CD4-positive, alpha-beta T cell treated with Interleukin-2 at 100 ng/mL for 4 hours (primary cell): ENCODE measurements at regions not wholly inside any gene's neighbourhood (a gene's known extent, or its start where the extent isn't known, plus 50 kb on each side); places are given as distances from the start of the nearest gene placed in this dataset.
"Not testable (repeated sequence)": the region's sequence is repeated elsewhere in the genome, so short reads cannot be mapped to it uniquely, and the experiment has no call there.

Experiments used
- DNase-seq: peaks from one replicate; pipeline ENCODE4 v3.0.0-alpha.2; 2020; ENCODE audit warnings: low spot score

DNA sequence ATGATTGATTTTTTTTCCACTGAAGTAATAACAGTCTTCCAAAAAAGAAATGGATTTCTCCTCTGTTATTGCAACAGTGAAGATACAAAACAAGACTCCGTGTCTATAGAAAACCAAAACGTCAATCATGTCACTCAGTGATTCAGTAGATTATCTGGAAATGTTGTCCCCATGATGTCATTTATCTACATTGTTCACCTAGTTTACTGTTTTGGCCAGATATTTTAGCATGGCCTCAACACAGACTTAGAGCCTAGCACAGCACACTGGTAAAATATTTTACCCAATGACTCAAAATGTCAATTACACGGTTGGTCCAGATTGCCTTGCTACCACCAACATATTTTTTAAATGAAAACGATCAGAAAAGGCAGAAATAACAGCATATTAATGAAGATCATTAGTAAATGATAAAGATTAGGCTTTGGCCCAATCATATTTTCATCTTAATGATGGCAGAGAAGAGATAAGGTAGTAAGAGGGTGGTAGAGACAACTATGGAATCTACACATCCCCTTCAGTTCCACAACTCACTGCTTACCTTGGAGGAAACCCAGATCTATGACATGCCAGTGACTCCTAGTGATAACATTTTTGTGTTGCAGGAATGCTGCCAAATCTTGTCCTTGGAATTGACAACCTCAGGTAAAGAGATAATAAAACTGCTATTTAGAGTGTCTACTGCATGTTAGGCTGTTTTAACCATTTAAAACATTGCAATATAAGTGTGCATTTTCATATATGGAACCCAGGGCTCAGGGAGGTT, 347.7 kb upstream of the ARPP21 start:
- DNase-seq: no peak

DNA sequence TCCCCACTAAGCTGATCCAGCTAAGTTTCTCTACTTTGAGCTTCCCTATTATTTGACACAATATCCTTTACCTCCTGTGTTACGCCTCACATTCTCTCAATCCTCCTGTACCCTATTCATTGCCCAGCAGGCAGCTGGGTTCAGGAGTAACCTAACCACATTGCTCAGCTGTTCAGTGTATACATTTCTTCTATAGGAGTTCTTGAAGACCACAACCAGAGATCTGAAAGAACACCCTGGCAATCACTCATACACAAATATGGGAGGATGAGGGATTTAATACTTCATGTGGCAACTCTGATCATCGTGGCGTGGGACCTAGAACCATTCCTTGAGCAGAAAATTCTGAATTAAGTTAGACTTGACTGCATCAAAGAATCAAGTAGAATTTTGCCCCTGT, 346.8 kb upstream of the ARPP21 start:
- no peak for DNase-seq

GRCh38 chr3:35295906-35296305, 343.4 kb upstream of the ARPP21 start:
- DNase-seq: no peak

DNA sequence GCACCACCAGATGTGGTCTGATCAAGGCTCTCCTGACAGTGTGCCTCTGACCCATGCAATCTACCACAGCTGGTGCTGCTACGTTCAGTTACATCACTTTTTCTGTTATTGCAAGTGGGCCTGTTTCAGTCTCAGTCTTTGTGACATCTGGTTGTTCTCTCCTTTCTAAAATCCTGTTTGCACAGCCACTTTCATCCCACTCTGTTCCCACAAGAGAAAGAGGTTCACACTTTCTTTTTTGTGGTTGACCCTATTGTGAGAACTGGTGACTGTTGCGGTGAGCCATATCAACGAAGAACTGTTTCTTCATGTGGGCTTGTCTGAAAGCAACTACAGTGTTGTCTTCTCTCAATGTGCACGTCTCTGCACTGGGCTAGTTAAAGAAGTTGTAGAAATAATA, 342.8 kb upstream of the ARPP21 start:
- no peak for DNase-seq

GRCh38 chr3:35296944-35297343, 342.4 kb upstream of the ARPP21 start:
- not testable (repeated sequence) for DNase-seq

- DNase-seq: no peak
Measured at GRCh38 chr3:35305406-35305805, 333.9 kb upstream of the ARPP21 start.

DNA sequence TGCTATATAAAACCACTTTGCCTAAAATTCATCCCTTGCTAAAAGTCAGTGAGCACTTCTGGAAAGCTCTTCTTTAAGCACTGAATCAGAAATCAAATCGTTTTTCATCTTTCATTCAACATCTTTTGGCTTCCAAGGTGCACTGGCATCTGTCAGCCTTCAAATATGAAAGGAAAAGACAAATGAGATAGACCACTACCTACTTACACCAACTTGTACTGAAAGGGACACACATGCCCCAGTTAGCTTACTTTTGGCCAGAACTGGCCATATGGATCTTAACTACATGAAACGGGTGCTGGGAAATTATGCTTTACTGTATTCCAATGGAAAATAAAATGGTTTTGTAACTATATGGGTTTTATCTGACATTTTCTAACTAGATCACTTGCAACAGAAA, 332.0 kb upstream of the ARPP21 start:
- no peak for DNase-seq

DNA sequence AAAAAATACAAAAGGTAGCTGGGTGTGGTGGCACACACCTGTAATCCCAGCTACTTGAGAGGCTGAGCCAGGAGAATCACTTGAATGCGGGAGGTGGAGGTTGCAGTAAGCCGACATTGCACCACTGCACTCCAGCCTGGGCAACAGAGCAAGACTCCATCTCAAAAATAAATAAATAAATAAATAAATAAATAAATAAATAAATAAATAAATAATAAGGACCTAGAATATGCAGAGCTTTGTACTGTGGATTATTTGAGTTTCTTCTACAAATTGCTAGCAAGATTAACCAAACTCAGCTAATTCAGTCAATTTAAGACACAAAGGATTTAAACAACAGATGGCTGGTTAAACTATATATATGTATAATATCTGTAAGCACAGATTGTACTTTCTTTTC, 322.5 kb upstream of the ARPP21 start:
- DNase-seq: not testable (repeated sequence)

DNA sequence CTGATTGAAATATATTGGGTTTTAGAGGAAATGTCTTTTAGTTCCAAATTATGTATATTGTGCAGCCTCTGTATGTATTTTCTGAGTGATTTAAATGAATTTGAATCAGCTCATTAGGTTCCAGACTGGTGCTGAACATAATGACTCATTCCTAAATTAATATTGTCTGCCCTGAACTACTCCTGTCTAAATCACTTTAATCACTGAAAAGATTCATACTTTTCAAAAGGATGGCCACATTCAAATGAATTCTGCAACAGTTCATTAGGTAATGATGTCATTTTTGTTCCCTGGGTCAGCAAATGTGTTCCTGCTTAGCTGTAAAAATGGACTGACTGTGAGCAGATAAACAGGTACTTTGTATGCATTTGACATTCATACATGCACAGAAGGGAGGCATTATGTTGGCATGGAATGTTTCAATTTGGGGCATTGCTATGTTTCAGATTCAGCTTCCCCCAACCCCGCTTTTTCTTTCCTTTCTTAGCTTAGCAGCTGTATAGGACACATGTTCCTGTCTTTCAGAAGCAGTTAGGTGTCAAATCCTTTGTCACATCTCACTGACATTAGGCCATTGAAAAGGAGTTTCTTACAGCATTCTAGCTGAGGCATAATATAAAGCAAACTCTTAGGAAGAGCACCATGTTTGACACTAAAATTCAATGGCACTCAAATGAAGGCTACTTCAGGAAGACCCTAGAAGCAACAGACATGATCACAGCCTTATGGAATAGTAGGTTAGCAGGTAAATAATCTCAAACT, 318.5 kb upstream of the ARPP21 start:
- DNase-seq: no peak

GRCh38 chr3:35322070-35322469, 317.3 kb upstream of the ARPP21 start:
- DNase-seq: no peak

- no peak for DNase-seq
Measured at GRCh38 chr3:35335703-35336102, 303.6 kb upstream of the ARPP21 start.

DNA sequence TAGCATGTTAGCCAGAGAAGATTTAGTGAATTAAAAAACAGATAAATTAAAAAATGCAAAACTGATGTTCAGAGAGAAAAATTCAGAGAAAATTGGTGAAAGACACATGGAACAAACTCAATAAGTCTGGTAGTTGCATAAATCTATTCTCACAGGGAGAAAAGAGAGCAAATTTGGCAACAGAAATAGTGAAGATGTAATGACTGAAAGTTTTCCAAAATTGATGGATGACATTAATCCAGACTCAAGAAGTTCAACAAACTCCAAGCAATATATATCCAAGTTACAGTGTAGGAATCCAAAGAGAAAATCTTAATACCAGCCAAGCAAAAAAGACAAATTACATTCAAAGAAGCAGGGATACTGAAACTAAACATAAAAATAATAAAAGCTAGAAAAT, 302.7 kb upstream of the ARPP21 start:
- no peak for DNase-seq

DNA sequence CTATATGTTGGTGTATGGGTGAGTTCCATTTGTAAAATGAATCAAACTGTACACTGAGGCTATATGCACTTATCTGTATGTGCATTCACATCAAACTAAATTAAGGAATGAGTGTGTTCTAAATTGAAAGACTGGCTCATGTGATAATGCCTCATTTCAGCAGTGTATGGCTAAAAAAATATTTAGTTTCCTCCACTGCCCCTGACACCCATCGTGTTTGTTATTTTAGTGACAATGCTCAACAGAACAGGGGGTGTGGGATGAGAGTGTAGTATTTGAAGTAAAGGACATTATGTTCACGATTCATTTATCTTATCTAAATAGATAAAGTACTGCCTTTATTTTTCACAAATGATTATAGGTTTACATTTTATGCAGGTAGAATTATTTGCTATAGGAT, 301.1 kb upstream of the ARPP21 start:
- DNase-seq: no peak

GRCh38 chr3:35380196-35380595, 259.1 kb upstream of the ARPP21 start:
- no peak for DNase-seq

DNA sequence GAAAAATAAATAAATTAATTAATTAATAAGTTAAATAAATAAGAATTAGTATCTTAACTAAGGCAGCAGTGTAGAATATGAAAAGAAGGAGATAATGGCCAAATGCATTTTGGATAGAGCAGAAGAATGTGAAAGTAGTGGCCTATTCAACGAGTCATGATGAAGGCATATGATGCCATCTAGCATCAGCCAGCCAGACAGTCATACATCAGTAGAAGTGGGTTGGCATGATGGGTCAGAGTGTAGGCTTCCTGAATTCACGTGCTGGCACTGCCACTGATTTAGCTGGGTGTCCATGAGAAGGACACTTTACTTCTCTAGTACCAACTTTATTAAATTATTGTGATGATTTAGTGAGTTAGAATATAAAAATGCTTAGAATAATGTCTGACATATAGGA, 256.1 kb upstream of the ARPP21 start:
- DNase-seq: no peak

GRCh38 chr3:35383719-35384555, 255.4 kb upstream of the ARPP21 start:
- no peak for DNase-seq

DNA sequence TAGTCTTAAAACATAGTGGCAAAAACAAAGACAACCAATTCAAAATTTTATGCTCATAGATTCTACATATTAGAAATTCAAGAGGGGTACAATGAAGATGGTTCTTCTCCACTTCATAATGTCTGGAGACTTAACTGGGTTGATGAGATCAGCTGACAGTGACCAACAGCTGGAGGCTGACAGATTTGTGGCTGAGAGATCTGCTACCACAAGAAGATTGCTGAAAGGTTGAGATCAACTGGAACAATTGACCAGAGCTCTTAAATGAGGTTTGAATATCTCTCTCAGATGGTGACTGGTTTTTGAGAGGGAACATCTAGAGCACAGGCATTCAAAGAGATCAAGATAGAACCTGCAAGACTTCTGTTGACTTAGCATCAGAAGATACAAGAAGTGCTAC, 254.1 kb upstream of the ARPP21 start:
- DNase-seq: no peak

DNA sequence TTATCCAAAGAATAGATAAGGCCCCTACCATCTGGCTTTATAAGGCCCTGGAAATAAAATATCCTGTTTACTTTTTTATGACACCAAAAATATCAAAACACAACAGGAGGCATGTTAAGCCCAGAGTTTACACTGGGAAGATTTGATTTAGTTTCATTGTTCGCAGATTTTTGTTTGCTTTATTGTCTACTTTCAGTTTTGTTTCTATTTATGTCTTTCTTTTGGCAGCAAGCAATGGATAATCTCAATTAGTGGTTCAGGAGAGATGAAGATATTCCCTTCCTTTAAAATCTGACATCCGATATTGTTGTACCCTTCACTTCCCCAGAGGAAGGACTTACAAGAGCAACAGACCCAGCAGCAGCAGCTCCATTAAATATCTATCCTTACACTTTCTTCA, 249.4 kb upstream of the ARPP21 start:
- DNase-seq: no peak

DNA sequence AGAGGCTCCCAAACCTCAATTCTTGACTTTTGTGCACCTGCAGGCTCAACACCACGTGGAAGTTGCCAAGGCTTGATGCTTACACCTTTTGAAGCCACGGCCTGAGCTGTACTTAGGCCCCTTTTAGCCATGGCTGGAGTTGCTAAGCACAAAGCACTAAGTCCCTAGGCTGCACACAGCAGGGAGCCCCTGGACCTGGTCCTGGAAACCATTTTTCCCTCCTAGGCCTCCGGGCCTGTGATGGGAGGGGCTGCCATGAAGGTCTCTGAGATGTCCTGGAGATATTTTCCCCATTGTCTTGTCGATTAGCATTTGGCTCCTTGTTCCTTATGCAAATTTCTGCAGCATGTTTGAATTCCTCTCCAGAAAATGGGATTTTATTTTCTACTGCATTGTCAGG, 247.1 kb upstream of the ARPP21 start:
- no peak for DNase-seq

- DNase-seq: no peak
Measured at GRCh38 chr3:35393901-35394799, 245.2 kb upstream of the ARPP21 start.

GRCh38 chr3:35394905-35395304, 244.4 kb upstream of the ARPP21 start:
- no peak for DNase-seq

GRCh38 chr3:35401671-35402070, 237.7 kb upstream of the ARPP21 start:
- no peak for DNase-seq
